GM12874 (cell line): ENCODE measurements at regions not wholly inside any gene's neighbourhood (a gene's known extent, or its start where the extent isn't known, plus 50 kb on each side); places are given as distances from the start of the nearest gene placed in this dataset.

Experiments used
- TF ChIP-seq, protein P1 (sequence below): IDR thresholded peaks from 2 replicates; pipeline ENCODE4 v1.5.1; 2011; ENCODE audit warnings: low read depth, mild to moderate bottlenecking, control low read depth, low read length, moderate library complexity; ENCODE audit not compliant: insufficient read depth

DNA sequence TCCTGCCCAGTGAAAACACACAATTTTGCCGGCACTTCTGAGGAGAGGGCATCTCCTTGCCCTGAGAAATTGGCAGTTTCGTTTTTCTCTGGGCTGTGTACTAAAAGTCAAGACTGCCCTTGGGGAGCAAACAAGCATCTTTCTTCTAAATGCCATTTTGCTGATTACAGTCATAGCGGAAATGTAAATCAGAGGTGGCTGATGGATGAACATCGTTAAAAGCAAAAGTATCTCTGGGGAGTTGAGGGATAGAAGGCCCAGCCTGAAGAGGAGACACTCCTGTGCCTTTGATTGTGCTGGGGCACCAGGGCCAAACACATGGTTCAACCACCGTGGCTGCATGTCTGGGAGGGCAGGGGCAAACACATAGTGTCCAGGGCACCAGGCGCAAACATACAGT lies 49.8 kb downstream of the ABCC12 start:
- TF ChIP-seq, protein P1, sequence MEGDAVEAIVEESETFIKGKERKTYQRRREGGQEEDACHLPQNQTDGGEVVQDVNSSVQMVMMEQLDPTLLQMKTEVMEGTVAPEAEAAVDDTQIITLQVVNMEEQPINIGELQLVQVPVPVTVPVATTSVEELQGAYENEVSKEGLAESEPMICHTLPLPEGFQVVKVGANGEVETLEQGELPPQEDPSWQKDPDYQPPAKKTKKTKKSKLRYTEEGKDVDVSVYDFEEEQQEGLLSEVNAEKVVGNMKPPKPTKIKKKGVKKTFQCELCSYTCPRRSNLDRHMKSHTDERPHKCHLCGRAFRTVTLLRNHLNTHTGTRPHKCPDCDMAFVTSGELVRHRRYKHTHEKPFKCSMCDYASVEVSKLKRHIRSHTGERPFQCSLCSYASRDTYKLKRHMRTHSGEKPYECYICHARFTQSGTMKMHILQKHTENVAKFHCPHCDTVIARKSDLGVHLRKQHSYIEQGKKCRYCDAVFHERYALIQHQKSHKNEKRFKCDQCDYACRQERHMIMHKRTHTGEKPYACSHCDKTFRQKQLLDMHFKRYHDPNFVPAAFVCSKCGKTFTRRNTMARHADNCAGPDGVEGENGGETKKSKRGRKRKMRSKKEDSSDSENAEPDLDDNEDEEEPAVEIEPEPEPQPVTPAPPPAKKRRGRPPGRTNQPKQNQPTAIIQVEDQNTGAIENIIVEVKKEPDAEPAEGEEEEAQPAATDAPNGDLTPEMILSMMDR = no peak

DNA sequence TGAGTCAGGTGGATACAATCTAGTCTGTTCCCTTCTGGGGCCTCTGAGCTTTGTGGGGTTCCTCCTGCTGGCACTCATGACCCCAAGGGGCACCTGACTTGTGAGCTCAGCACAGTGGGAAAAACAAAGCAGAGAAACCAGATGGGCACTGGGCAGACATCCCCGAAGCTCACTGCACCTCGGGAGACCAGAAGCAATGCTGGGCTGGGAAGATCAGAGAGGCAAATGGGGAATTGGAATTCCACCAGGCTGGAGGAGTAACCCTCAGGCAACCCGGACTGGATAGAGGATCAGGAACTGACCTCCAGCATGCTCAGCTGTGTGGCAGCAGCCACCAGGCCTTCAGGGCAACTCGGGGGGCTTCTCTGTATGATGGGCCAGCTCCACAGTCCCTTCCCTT lies 50.3 kb downstream of the ABCC12 start:
- TF ChIP-seq, protein P1 = no peak

DNA sequence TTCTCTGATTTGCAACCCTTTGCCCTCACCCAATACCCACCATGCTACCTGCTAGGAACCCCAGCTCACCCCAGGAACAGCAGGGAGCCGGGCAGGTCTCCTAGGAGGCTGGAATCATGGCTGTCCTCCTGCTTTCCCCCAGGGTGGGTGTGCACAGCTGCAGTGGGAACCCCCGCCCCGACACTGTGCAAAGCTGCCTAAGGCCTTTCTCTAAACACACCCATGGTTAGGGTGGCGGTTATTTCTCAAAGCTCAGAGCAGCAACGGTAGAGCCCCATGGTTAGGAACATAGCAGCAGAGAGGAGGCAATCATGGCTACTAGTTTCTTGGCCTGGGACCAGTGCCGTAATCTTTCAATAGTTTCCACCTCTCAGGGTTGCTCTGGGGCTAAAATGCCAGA lies 52.2 kb downstream of the ABCC12 start:
- TF ChIP-seq, protein P1 = no peak

DNA sequence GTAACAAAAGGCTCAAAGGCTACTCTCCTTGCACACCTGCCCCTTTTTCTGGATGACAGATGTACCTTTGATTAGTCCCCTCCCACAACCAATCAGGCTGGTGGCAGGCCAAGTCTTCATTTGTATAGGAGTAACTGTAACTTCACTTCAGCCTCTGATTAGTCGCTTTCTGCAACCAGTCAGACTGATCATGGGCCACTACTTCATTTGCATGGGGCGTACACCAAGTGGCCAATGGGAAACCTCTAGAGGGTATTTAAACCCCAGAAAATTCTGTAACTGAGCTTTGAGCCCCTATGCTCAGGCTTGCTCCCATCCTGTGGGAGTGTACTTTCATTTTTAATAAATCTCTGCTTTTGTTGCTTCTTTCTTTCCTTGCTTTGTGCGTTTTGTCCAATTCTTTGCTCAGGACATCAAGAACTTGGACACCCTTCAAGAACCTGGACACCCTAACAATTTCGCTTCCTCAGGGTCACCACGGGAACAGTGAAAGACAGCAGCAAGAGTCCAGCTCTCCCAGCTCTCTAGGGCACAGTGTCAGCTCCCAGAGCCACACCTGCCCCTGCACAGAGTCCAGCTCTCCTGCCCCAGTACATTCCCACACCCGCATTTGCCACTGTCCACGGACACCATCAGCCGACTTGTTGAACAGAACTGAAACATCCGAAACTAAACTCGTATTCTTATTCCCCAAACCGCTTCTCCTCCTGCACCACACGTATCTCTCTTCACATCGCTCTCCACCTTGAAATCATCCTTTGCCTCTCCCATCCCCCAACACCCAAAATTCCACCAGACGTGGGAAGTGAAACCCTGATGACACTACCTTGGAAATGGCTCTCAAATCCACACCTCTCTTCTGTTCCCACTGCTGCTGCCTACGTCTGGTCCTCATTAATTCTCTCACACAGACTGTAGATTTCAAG lies 53.4 kb downstream of the ABCC12 start:
- TF ChIP-seq, protein P1 = no peak

DNA sequence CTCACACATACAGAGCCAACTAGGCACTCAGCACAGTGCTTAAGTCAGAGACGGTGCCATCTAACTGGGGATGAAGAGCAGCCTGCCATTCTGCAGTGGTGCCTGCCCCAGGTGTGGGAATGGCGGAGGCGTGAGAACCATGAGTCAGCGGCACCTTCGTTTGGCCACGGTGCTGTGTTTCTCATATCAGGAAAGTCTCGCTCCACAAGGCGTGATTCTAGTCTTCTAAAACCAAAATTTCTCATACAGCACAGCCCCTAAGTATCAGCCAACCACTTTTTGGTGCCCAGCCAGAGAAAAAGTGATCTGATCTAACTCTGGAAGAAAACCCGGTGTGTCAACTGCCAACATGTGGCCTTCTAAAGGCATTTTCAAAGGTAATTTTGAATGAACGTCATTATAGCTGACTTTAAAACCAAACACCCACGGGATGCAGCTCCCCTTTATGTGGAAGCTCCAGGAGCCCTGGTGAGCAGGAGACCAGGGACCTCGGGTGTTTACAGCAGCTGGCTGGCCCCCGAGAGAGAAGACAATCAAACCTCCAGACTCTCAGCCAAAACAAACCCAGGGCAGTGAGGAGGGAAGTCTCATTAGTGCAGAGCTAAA lies 54.6 kb downstream of the ABCC12 start:
- TF ChIP-seq, protein P1 = no peak

DNA sequence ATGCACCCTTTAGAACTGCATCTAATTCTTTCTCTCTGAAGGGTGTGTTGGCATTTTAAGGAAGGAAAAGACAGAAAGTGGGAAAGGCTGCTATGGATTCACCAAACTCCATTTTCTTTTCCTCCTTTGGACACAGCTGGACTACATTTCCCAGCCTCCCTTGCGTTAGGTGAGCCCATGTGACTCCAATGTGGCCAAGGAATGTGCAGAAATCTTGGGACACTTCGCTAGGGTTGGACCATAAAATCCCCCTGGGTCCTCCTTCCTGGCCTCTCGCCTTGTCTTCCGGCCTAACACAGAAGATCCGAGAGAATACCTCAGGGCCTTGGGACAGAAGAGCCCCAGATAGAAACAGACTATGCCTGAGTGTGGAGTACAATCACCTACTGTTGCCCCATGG lies 56.3 kb downstream of the ABCC12 start:
- TF ChIP-seq, protein P1 = no peak

DNA sequence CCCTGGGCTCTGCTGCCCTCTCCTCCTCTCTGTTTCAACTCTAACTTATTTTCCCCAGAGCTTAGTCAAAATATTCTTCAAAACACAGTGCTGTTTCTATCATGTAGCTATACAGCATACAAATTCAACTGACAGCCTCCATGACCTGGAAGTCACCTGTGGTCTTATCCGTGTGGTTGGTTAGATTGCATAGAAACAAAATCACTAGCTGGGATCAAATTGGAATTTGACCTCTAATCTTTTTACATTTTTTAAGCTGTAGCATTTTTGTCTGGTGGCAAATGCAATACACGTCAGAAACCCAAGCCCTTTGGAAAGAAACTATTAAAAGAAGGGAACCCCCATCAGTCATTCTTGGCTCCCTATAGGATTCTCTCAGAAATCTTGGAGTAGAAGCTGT lies 57.3 kb downstream of the ABCC12 start:
- TF ChIP-seq, protein P1 = no peak
